ENCODE measurements at regions not wholly inside any gene's neighbourhood (a gene's known extent, or its start where the extent isn't known, plus 50 kb on each side); places are given as distances from the start of the nearest gene placed in this dataset.

DNA sequence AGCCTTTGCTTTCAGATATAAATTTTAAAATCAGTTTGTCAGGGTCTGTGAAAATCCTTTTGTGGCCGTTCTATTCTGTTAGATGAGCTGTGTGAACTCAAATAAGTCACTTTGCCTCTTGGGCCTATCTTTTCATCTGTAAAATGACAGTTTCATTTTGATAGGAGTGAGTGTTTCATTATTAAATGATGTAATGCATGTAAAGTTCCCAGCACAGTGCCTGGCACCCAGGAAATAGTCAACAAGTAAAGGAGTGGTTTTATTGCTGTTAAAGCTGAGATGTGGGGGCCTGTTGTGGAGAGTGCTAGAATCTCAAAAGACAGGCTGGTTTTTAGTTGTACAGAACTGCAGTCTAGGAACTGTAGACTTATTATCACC, 394.5 kb upstream of the CFAP20DC start:
- DNase-seq (no peak), ATAC-seq (ENCODE audit: low FRiP score in 2 of 2) (no peak)
- no peaks in the 10 kb centered on the region for H3K4me1 ChIP-seq
- no peak overlapping the region for H3K4me3 ChIP-seq
- H3K27me3 ChIP-seq = no peaks in the 10 kb centered on the region
- TF ChIP-seq POLR2AphosphoS5 (IDR thresholded peaks at IDR 0.05) (no peak), EP300 (IDR thresholded peaks at IDR 0.05) (no peak), POLR2A (IDR thresholded peaks at IDR 0.05) (no peak)
- TF ChIP-seq, protein P1, sequence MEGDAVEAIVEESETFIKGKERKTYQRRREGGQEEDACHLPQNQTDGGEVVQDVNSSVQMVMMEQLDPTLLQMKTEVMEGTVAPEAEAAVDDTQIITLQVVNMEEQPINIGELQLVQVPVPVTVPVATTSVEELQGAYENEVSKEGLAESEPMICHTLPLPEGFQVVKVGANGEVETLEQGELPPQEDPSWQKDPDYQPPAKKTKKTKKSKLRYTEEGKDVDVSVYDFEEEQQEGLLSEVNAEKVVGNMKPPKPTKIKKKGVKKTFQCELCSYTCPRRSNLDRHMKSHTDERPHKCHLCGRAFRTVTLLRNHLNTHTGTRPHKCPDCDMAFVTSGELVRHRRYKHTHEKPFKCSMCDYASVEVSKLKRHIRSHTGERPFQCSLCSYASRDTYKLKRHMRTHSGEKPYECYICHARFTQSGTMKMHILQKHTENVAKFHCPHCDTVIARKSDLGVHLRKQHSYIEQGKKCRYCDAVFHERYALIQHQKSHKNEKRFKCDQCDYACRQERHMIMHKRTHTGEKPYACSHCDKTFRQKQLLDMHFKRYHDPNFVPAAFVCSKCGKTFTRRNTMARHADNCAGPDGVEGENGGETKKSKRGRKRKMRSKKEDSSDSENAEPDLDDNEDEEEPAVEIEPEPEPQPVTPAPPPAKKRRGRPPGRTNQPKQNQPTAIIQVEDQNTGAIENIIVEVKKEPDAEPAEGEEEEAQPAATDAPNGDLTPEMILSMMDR (IDR thresholded peaks at IDR 0.05) = no peak
- 55 to 68% methylated on average over 1 of the region's 1 CpG for WGBS, 2 donors
- H3K9me3 ChIP-seq = no peaks in the 10 kb centered on the region
- H3K27ac ChIP-seq = no peak overlapping the region
- no peaks in the 10 kb centered on the region for H3K36me3 ChIP-seq

DNA sequence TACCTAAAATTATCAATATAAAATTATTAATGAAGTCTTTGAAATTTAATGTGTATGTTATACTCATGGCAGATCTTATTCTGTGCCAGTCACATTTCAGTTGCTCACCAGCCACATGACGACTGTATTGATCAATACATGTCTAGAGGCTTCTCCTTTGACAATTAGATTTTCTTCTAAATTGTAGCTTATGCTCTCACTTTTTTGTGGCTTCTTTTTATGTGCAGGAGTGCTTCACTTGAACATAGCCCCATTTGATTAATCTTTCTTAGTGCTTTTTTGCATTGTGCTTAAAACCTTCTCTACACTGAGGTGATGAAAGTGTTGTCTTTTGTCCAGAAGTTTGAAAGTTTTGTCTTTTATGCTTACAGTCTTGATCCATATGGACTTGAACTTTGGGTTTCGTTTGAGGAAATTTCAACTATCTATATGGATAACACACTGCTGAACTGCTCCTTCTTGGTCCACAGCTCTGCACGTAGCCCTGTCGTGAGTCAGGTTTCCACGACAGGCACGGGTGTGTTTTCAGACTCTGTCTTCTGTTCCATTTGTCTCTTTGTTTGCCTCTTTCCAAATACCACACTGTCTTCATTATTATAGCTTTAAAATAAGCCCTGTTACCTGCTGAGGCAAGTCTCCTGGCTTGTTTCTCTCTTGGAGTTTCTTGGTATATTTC, 393.9 kb upstream of the CFAP20DC start:
- Histone ChIP-seq H3K4me3 (no peak overlapping the region), H3K36me3 (no peaks in the 10 kb centered on the region), H3K4me1 (no peaks in the 10 kb centered on the region), H3K9me3 (no peaks in the 10 kb centered on the region), H3K27me3 (no peaks in the 10 kb centered on the region), H3K27ac (no peak overlapping the region)
- TF ChIP-seq POLR2A (IDR thresholded peaks at IDR 0.05) = no peak
- TF ChIP-seq EP300 (IDR thresholded peaks at IDR 0.05) = no peak
- TF ChIP-seq, protein P1 (IDR thresholded peaks at IDR 0.05) = no peak
- no peak for TF ChIP-seq POLR2AphosphoS5 (IDR thresholded peaks at IDR 0.05)
- DNase-seq (no peak), ATAC-seq (ENCODE audit: low FRiP score in 2 of 2) (no peak)
- 89 to 90% methylated on average over 6 of the region's 6 CpGs for WGBS, 2 donors

DNA sequence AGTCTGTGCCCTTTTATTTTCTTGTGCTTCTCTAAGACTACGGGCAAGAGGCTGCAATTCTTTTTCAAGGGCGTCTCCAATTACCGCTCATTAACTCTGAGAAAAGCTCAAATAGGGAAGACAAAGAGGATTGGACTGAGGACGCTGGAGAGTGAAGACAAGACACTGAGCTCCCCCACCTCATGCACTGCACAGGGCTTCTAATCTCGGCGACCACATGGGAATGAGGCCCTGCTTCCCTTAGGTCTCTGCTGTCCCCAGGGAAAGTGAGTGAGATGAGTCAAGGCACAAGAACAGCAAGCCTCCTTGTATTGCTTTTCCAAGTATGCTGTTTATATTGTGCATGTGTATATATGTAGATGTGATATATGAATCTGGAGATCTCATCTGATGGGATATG, 392.2 kb upstream of the CFAP20DC start:
- H3K4me3 ChIP-seq = no peak overlapping the region
- no peaks in the 10 kb centered on the region for H3K36me3 ChIP-seq
- H3K9me3 ChIP-seq = no peaks in the 10 kb centered on the region
- 81 to 86% methylated on average over 6 of the region's 6 CpGs for WGBS, 2 donors
- no peak for DNase-seq
- TF ChIP-seq, protein P1 (IDR thresholded peaks at IDR 0.05) = no peak
- no peak for ATAC-seq (ENCODE audit: low FRiP score in 2 of 2)
- no peaks in the 10 kb centered on the region for H3K27me3 ChIP-seq
- no peak overlapping the region for H3K27ac ChIP-seq
- H3K4me1 ChIP-seq = no peaks in the 10 kb centered on the region

DNA sequence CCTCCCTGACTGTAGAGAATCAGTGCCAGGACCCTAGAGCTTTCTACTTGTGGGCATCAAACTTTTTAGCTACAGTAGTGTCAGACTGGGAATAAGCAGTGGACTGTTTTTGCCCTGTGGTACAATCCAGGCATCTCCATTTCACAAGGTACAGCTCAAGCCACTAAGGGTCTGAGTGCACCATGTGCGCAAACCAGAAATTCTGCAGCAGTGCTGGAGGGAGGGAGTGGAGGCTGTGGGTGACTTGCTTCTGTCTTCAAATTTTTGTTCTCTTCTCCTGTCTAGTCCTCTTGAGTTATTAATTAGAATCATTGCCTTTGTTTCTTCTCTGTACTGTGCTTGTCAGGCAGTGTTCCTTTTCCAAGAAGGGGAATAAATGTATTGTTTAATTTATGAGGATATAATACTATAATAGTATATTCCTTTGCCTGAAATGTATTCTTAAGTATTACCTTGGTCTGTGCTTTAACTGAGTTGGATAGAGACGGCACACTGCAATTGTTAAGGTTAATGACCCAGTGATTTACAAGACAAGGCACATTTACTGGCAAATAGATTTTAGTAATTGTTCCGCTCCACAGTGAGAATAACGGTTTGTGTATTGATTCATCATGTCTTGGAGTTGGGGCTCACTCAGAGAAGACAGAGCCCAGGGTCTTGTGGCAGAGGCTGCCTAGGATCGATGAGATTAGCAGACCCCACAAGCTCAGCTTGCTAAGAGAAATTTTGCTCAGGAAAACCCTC, 390.6 kb upstream of the CFAP20DC start:
- Histone ChIP-seq H3K9me3 (no peaks in the 10 kb centered on the region), H3K4me1 (no peaks in the 10 kb centered on the region), H3K27me3 (no peaks in the 10 kb centered on the region), H3K27ac (no peak overlapping the region), H3K36me3 (no peaks in the 10 kb centered on the region), H3K4me3 (no peak overlapping the region)
- no peak for ATAC-seq (ENCODE audit: low FRiP score in 2 of 2)
- TF ChIP-seq POLR2A (IDR thresholded peaks at IDR 0.05) (no peak), EP300 (IDR thresholded peaks at IDR 0.05) (no peak), POLR2AphosphoS5 (IDR thresholded peaks at IDR 0.05) (no peak)
- TF ChIP-seq, protein P1 (IDR thresholded peaks at IDR 0.05) = no peak
- DNase-seq = no peak
- WGBS, 2 donors = 75 to 80% methylated on average over 5 of the region's 5 CpGs

DNA sequence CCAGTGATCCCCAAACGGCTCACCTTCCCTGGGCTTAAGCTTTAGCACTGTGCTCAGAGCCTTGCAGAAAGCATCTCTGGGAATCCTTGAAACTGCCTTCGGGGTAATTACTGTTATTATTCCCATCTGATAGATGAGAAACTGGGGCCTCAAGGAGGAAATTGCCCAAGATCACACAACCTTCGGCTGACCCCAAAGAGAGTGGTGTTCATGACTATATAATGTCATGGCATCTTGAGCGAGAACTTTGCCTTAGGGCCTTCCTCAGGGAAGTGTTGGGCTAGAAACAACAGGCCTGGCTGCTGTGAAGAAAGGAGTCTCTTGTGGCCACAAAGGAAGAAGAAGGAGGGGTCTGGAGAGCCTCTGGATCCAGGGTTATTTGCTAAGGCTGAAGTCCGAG, 388.7 kb upstream of the CFAP20DC start:
- peaks cover 0 to 4% (median 0%) of the 10 kb centered on the region in 4 donors for H3K9me3 ChIP-seq
- WGBS, 2 donors = 83 to 86% methylated on average over 5 of the region's 5 CpGs
- no peak overlapping the region for H3K27ac ChIP-seq
- peak in 1 of 2 donors; percentile 34 for ATAC-seq (ENCODE audit: low FRiP score in 2 of 2)
- TF ChIP-seq, protein P1 (IDR thresholded peaks at IDR 0.05) = no peak
- TF ChIP-seq EP300 (IDR thresholded peaks at IDR 0.05) (no peak), POLR2A (IDR thresholded peaks at IDR 0.05) (no peak)
- no peak overlapping the region for H3K4me3 ChIP-seq
- H3K4me1 ChIP-seq = no peaks in the 10 kb centered on the region
- no peak for DNase-seq
- H3K27me3 ChIP-seq = no peaks in the 10 kb centered on the region
- no peaks in the 10 kb centered on the region for H3K36me3 ChIP-seq
